ENCODE measurements at regions not wholly inside any gene's neighbourhood (a gene's known extent, or its start where the extent isn't known, plus 50 kb on each side); places are given as distances from the start of the nearest gene placed in this dataset.

DNA sequence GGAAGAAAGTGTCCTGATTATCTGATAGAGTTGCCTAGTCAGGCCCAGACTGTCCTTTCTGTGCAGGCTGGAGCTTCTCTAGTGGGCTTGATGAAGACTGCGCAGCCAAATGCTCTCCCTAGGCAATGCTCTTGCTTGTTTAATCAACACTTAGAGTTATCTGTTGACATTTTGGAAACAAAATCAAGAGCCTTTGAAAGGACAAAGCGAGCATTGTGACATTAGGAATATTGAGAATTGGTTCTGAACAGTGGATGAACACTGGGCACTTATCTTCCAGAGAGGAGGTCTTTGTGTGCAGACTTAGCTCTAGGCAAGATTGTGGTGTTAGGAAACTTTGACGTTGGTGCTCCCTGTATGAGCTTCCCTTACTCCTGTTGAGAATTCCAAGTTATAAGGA, 94.5 kb downstream of the DNTTIP2 start:
- DNase-seq (ENCODE audit: low spot score) (no peak), ATAC-seq (no peak)
- Mint-ChIP-seq H3K4me1 (ENCODE audit: low read depth in 2 of 2) (peaks cover 5% of the 10 kb centered on the region in 2 donors), H3K36me3 (peaks cover 4% of the 10 kb centered on the region), H3K27me3 (no peaks in the 10 kb centered on the region), H3K27ac (no peak overlapping the region), H3K9me3 (peaks cover 3% of the 10 kb centered on the region), H3K4me3 (no peak overlapping the region)

- ATAC-seq: no peak
- no peaks in the 10 kb centered on the region for H3K27me3 Mint-ChIP-seq
- H3K4me3 Mint-ChIP-seq: no peak overlapping the region
- DNase-seq (ENCODE audit: low spot score): no peak
- no peak overlapping the region for H3K27ac Mint-ChIP-seq
- peaks cover under 1% of the 10 kb centered on the region for H3K36me3 Mint-ChIP-seq
- H3K4me1 Mint-ChIP-seq (ENCODE audit: low read depth in 2 of 2): peaks cover 5% of the 10 kb centered on the region in 2 donors
- peaks cover 3% of the 10 kb centered on the region for H3K9me3 Mint-ChIP-seq
These were observed 95.1 kb downstream of the DNTTIP2 start for GRCh38 chr1:93783876-93784275.

GRCh38 chr1:93779540-93780165, 98.0 kb upstream of the BCAR3 start:
- Mint-ChIP-seq H3K27ac (peak overlapping the region in 1 of 2 donors; percentile 2), H3K27me3 (peaks cover 0 to 3% of the 10 kb centered on the region in 2 donors), H3K9me3 (no peaks in the 10 kb centered on the region), H3K36me3 (no peaks in the 10 kb centered on the region), H3K4me3 (no peak overlapping the region), H3K4me1 (ENCODE audit: low read depth in 2 of 2) (peaks cover 5% of the 10 kb centered on the region in 2 donors)
- ATAC-seq (no peak), DNase-seq (ENCODE audit: low spot score) (no peak)

- DNase-seq (ENCODE audit: low spot score) (no peak), ATAC-seq (no peak)
- Mint-ChIP-seq H3K36me3 (no peaks in the 10 kb centered on the region), H3K4me3 (no peak overlapping the region), H3K9me3 (no peaks in the 10 kb centered on the region), H3K27ac (no peak overlapping the region), H3K27me3 (peaks cover 0 to 3% of the 10 kb centered on the region in 2 donors), H3K4me1 (ENCODE audit: low read depth in 2 of 2) (peaks cover 5% of the 10 kb centered on the region in 2 donors)
These were observed 96.8 kb upstream of the BCAR3 start for GRCh38 chr1:93778457-93778856.

- Mint-ChIP-seq H3K27me3 (peaks cover 0 to 3% of the 10 kb centered on the region in 2 donors), H3K36me3 (no peaks in the 10 kb centered on the region), H3K4me1 (ENCODE audit: low read depth in 2 of 2) (peaks cover under 1 to 5% of the 10 kb centered on the region in 2 donors), H3K27ac (peak overlapping the region in 1 of 2 donors; percentile 40), H3K9me3 (no peaks in the 10 kb centered on the region), H3K4me3 (no peak overlapping the region)
- DNase-seq (ENCODE audit: low spot score): no peak
- ATAC-seq: no peak
These were observed 95.6 kb upstream of the BCAR3 start for GRCh38 chr1:93777255-93777654.

DNA sequence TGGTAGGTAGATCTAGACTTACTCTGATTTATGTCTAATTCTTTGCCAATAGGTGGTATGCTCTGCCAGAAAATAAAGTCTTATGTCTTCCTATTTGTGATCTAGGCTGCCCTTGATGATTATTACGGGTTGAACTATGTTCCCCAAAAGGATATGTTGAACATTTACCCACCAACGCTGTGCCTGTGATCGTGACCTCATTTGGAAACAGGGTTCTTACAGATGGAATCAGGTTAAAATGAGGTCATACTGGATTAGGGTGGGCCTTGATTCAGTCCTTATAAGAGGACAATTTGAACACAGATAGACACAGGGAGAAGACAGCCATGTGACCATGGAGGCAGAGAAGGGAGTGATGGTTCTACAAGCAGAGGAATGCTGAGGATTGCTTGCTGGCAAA, 95.1 kb upstream of the BCAR3 start:
- Mint-ChIP-seq H3K27ac (peak overlapping the region in 1 of 2 donors; percentile 35), H3K27me3 (peaks cover 0 to 3% of the 10 kb centered on the region in 2 donors)

GRCh38 chr1:93775224-93775623, 93.6 kb upstream of the BCAR3 start:
- DNase-seq (ENCODE audit: low spot score) (no peak), ATAC-seq (no peak)
- Mint-ChIP-seq H3K36me3 (no peaks in the 10 kb centered on the region), H3K9me3 (no peaks in the 10 kb centered on the region), H3K4me1 (ENCODE audit: low read depth in 2 of 2) (peaks cover 3 to 4% of the 10 kb centered on the region in 2 donors), H3K4me3 (no peak overlapping the region), H3K27ac (peak overlapping the region in 1 of 2 donors; percentile 8), H3K27me3 (peaks cover 0 to 3% of the 10 kb centered on the region in 2 donors)

More for the DNA sequence above, 95.1 kb upstream of the BCAR3 start:
- Mint-ChIP-seq H3K4me1 (ENCODE audit: low read depth in 2 of 2) (peaks cover 2 to 5% of the 10 kb centered on the region in 2 donors), H3K4me3 (no peak overlapping the region), H3K36me3 (no peaks in the 10 kb centered on the region), H3K9me3 (no peaks in the 10 kb centered on the region)
- no peak for ATAC-seq
- DNase-seq (ENCODE audit: low spot score): no peak

DNA sequence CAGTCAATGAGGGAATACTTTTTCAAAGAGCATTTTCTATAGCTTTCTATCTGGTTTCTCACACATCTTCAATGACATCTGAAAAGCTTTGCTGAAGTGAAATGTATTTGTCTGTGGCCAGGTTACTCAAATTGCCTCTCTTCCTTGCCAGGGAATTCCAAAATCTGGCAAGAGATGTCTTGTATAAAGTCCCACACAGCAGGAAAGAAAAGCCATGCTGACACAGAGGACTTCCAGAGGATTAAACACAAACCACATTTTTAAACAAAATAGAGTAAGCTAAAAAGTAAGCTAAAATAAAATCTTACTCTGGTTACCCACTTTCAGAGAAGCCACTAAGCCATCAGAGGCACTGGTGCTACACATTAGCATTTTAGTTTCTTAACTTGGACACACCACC, 93.1 kb upstream of the BCAR3 start:
- no peak overlapping the region for H3K4me3 Mint-ChIP-seq
- H3K4me1 Mint-ChIP-seq (ENCODE audit: low read depth in 2 of 2): peaks cover 0 to 4% of the 10 kb centered on the region in 2 donors
- DNase-seq (ENCODE audit: low spot score) (no peak), ATAC-seq (no peak)
- H3K36me3 Mint-ChIP-seq: no peaks in the 10 kb centered on the region
- H3K27ac Mint-ChIP-seq: peak overlapping the region in 1 of 2 donors; percentile 8
- H3K27me3 Mint-ChIP-seq: peaks cover 0 to 3% of the 10 kb centered on the region in 2 donors
- no peaks in the 10 kb centered on the region for H3K9me3 Mint-ChIP-seq

DNA sequence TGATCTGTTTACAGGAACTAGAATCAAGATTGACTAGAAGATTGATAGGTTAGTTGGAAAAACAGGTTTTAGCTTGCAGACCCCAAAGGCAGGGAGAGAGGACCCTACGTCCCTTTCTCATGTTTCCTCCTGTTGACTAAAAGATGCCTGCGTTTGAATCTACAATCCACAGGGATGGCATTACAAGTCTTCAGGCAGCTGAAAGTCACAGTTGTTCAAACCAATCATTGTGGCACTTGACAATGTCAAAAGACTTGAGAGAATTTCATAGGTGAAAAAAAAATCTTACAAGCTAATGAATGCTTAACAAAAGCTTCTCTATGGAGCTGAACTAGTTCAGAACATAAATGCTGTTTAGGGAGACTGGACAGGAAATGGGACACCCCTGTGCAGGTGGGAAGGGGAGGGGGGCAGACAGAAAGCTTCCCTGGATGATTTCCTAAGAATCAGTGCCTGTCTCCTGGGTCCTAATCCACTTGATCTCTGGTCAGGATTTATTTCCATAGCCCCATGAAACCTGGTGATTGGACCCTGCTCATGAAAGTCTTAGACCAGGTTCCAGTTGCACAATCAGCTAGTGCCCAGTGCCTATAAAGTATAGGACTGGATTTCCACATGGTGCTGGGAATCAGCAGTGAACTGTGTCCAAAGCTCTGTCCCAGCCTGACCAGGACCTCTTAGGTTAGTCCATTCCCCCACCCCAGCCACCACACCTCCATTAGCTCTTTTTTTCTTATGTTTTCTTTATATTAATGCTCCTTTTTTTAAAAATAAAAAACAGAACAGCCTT, 91.6 kb upstream of the BCAR3 start:
- no peak for ATAC-seq
- DNase-seq (ENCODE audit: low spot score): no peak
- Mint-ChIP-seq H3K36me3 (no peaks in the 10 kb centered on the region), H3K9me3 (no peaks in the 10 kb centered on the region), H3K4me1 (ENCODE audit: low read depth in 2 of 2) (peaks cover 6% of the 10 kb centered on the region in 2 donors), H3K27me3 (no peaks in the 10 kb centered on the region), H3K4me3 (no peak overlapping the region), H3K27ac (no peak overlapping the region)

DNA sequence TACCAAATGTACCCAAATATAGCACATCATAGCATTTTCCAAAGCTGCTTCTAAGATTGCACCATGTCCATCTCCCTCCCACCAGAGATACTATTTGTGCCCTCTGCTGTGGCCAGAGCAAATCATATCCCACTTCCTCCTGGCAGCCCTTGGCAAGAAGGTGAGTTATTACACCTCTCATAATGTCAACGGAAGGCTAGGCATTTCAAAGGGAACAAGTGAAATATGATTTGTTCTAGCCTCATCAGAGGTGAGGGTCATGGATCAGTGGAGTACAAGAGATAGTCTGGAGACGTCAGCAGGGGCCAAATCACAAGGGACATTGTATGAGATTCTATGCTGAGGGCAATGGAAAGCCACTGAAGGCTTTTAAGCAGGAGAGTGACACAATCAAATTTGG, 90.2 kb upstream of the BCAR3 start:
- Mint-ChIP-seq H3K4me3 (no peak overlapping the region), H3K4me1 (ENCODE audit: low read depth in 2 of 2) (peaks cover 15 to 16% of the 10 kb centered on the region in 2 donors), H3K27me3 (no peaks in the 10 kb centered on the region), H3K9me3 (no peaks in the 10 kb centered on the region), H3K27ac (no peak overlapping the region), H3K36me3 (no peaks in the 10 kb centered on the region)
- no peak for ATAC-seq
- DNase-seq (ENCODE audit: low spot score): no peak

GRCh38 chr1:93770640-93771039, 89.0 kb upstream of the BCAR3 start:
- no peaks in the 10 kb centered on the region for H3K9me3 Mint-ChIP-seq
- no peaks in the 10 kb centered on the region for H3K27me3 Mint-ChIP-seq
- peaks cover 24 to 26% of the 10 kb centered on the region in 2 donors for H3K4me1 Mint-ChIP-seq (ENCODE audit: low read depth in 2 of 2)
- H3K27ac Mint-ChIP-seq: no peak overlapping the region
- no peak for ATAC-seq
- no peaks in the 10 kb centered on the region for H3K36me3 Mint-ChIP-seq
- DNase-seq (ENCODE audit: low spot score): no peak
- H3K4me3 Mint-ChIP-seq: no peak overlapping the region

DNA sequence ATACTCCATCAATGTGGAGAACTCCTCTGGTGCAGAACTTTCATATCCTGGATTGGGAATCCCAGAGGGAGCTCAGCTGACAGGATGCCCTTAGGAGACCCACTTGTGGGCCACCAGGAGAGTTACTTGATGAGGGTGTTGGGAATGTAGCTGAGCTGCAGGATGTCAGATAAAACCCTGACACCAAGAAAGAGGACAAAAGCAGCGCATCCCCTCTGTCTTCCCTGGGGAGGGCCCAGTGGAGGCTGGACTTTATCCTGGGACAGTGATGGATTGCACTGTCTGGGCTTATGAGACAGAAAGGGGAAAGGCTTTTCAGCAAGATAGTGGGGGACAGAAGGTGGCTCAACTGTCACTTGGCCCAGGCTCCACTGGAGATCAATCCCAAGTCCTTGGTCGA, 88.1 kb upstream of the BCAR3 start:
- DNase-seq (ENCODE audit: low spot score) (no peak), ATAC-seq (no peak)
- H3K27ac Mint-ChIP-seq: peak overlapping the region in 1 of 2 donors; percentile 37
- peaks cover 25 to 28% of the 10 kb centered on the region in 2 donors for H3K4me1 Mint-ChIP-seq (ENCODE audit: low read depth in 2 of 2)
- no peaks in the 10 kb centered on the region for H3K36me3 Mint-ChIP-seq
- H3K9me3 Mint-ChIP-seq: no peaks in the 10 kb centered on the region
- H3K4me3 Mint-ChIP-seq: no peak overlapping the region
- H3K27me3 Mint-ChIP-seq: no peaks in the 10 kb centered on the region

- Mint-ChIP-seq H3K27me3 (peaks cover 0 to 2% of the 10 kb centered on the region in 2 donors), H3K27ac (no peak overlapping the region), H3K4me1 (ENCODE audit: low read depth in 2 of 2) (peaks cover 38 to 41% of the 10 kb centered on the region in 2 donors), H3K36me3 (no peaks in the 10 kb centered on the region), H3K4me3 (peak overlapping the region; percentile 16), H3K9me3 (no peaks in the 10 kb centered on the region)
- ATAC-seq: no peak
- no peak for DNase-seq (ENCODE audit: low spot score)
These were observed 86.8 kb upstream of the BCAR3 start for GRCh38 chr1:93768380-93768863.

DNA sequence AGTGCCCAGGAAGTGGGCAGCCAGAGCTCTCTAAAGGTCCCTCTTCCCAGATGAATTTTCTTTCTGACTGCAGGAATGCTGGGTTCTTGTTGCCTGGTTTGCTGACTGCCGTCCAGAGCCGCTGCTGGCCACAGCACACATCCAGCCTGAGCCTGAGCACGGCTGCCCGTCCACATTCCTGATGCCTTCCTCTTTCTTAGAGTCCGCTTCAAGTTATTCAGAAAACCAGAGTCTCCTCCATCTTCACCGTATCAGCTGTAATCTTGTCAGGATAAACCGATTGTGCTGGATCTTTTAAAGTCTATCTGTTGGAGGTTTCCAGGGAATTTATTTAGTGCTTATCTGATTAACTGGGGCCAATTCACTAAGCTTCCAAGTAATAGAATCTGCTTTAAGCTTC, 84.8 kb upstream of the BCAR3 start:
- peaks cover 0 to 7% of the 10 kb centered on the region in 2 donors for H3K27me3 Mint-ChIP-seq
- ATAC-seq: no peak
- H3K36me3 Mint-ChIP-seq: peaks cover 6% of the 10 kb centered on the region
- no peaks in the 10 kb centered on the region for H3K9me3 Mint-ChIP-seq
- DNase-seq (ENCODE audit: low spot score): no peak
- H3K27ac Mint-ChIP-seq: peak overlapping the region in 1 of 2 donors; percentile 29
- H3K4me1 Mint-ChIP-seq (ENCODE audit: low read depth in 2 of 2): peaks cover 50 to 58% of the 10 kb centered on the region in 2 donors
- no peak overlapping the region for H3K4me3 Mint-ChIP-seq
